Stimulated activated CD4-positive, alpha-beta T cell treated with anti-CD3 and anti-CD28 coated beads, Interleukin-2, amount 100 ng/mL, for 48 hours (primary cell): ENCODE measurements at regions not wholly inside any gene's neighbourhood (a gene's known extent, or its start where the extent isn't known, plus 50 kb on each side); places are given as distances from the start of the nearest gene placed in this dataset.
"Not testable (repeated sequence)": the region's sequence is repeated elsewhere in the genome, so short reads cannot be mapped to it uniquely, and the experiment has no call there.

Experiments
- DNase-seq, 2 donors: peaks; one replicate each; pipeline ENCODE4 v3.0.0-alpha.2; 2020

DNA sequence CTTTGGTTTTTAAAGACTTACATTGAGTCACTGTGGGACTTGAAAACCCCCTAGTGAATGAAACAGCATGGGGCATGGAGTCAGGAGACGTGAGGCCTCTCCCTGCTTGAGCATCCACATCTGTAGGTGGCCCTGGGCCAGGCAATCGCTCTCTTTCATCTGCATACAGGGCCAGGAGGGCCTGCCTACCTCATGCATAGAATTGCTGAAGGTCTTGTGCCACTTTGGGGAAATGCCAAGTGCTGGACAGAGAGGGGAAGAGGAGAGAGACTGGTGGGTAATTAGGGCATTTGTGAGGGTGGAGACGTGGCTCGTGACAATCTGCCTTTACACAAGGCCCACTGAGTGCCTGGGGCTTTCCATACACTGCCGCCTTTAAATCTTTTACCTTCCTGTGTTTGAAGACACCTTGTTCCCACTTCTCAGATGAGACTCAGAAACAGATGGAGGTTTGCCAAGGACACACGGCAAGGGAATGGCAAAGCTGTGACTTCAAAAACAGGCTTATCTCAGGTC, 322.2 kb upstream of the HS6ST1 start:
- DNase-seq: no peak

DNA sequence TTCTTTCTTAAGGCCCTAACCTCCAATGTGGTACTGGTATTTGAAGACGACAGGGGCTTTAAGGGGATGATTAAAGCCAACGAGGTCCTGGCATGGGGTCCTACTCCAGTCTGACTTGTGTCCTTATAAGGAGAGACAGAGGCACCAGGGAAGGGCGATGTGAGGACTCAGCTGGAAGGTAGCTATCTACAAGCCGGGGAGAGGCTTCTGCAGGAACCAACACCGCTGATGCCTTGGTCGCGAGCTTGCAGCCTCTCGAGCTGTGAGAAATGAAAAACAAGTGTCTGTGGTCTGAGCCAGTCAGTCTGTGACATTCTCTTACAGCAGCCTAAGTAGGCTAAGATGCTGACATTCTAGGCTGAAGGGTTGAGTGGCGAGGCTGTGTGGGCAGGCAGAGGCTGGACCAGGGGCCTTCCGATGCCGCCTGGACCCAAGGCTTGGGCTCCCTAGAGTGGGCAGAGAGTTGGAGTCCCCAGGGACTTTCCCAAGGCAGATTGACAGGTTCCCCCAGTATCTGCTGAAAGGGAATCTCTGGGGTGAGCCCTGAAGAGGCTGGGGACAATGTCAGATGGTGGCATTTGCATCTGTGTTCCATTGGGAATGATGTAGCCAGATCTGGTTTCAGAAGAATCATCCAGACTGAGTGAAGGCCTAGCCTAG, 322.9 kb upstream of the HS6ST1 start:
- no peak for DNase-seq

DNA sequence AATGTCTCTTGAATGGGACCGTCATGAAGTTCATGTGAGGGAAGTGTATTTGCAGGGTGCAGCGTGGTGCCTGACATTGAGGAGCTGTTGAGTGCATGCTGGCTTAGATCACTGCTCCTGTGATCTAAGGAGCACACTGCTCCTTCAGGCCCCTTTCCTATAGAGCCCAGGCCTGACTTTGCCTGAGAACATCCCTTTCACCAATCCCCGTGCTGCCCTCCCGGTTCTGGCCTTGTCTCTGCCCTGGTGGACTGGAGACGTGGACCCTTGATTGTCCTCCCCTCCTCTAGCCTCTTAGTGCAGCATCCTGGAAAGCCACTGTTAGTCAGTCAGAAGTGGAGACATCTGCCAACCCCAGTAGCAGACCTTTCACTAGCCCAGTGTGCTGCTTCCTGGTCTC, 323.6 kb upstream of the HS6ST1 start:
- DNase-seq: no peak

DNA sequence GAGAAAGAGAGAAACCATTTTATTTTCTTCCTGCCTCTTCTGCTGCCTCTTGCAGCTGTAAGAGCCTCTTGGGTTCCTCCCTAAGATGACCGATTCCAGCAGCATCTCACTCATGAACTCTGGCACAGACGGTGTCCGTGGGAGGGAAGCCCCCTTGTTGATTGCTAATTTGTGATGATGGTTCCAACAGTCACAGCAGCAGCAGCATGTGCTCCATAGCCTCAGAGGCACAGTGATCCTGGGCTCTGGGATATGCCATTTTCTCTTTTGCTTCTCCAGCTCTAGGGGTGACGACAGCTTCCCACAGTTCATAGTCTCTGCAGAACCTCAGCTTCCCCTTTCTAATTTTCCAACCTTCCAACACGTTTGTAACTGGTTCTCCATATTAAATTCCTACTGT, 324.2 kb upstream of the HS6ST1 start:
- DNase-seq: no peak

DNA sequence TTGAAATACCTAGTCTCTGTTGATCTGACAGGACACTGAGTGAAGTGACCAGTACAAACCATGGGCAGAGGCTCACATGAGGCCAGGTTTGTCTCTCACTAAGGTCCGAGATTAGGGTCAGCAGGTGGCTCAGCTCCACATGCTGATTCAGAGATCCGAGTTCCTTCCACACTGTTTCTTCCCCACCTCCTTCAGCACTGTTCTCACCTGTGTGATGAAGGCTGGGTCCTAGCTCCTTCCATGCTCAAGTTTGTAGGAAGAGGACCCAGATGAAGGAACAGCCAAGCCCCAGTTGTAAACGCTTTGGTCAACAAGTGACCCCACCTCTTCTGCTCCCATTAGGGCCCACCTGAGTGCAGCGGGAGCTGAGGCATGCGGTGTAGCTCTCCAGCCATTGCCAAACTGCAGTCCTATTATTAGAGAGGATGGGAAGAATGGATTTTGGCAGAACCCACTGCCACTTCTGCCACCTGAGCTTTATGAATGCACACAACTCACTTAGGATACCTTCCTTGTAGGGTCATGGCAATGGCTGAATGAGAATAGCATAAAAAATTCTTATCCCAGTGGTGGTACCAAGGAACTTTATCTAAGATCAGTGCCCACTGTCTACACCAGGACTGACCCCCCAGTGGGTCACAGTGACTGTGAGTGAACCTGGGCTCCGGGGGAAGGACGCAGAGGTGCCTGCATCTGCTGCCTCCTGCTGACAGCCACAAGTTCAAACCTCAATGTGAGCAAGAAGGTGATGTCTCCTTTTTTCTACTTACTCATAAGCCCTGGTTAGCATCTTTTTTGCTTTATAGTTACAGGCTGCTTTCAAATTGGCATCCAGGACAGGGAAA, 324.8 kb upstream of the HS6ST1 start:
- no peak for DNase-seq

DNA sequence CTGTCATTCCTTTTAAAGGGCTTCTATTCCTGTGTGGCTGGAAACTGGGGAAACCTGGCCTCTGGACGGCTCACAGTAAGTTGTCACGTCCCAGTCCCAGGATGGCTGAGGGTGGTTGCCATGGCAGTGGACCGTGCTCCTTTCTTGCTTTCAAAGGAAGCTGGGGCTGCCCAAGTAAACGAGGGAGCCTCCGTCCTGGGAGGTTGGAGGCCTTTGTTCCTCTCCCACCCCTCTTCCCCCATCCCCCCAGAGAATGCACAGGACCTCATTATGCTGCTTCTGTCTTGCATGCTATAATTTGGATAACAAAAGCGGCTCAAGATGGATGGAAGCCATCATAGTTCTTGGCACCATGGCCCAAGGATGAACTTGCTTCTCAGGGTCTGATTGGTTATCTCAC, 325.5 kb upstream of the HS6ST1 start:
- DNase-seq: no peak

DNA sequence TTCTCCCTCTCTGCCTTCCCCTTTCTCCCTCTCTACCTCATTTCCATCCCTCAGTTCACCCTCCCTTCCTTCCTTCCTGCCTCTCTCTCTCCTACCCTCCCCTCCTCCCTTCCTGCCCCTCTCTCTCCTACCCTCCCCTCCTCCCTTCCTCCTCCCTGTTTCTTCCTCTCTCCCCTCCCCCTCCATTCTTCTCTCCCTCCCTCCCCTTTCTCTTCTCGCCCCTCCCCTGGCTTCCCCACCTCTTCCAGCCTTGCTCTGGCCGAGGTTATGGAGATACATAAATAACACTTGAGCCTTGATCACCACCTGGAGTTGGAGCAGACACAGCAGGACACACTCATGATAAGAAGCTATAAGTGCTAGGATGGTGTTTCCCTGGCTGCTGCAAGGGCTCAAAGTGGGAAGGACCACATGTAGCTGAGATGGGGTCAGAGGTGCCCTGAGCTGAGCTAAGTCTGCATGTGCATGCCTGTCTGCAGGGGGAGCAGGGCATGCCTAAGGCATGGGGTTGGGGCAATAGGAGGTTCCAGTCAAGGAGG, 326.1 kb upstream of the HS6ST1 start:
- DNase-seq: no peak

DNA sequence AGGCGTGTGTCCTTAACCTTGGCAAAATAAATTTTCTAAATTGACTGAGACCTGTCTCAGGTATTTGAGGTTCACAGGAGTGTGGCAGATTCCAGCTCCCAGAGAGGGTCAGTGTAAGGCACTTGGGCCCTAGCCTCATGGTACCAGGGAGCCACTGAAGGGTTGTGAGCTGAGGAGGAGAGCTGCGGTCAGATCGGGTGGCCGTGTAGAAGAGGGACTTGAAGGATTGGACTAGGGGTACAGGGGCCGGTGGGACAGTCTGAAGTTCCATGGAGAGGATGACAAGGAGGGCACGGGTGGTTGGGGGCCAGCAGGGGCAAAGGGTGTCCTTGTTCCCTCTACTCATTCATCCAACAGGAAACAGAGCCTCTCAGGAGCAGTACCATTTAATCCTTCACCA, 327.0 kb upstream of the HS6ST1 start:
- DNase-seq: no peak

DNA sequence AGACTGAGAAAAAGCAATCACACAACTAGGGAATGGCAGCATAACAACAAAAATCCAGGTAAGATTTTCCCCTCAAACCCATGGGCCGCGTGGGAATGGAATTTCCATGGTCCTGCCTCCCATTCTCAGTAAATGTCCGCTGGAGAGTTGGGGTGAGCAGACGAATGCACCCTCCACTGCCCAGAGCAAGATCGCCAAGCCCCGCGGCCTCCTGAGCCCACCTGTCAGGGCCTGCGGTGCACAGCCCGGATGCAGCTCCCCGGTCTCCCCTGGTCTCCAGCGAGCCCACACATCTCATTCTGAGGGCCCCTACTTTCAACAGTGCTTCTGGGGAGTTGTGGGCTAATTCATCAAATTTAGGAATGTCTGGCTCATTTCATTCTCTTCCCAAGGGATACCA, 327.4 kb upstream of the HS6ST1 start:
- DNase-seq: no peak

DNA sequence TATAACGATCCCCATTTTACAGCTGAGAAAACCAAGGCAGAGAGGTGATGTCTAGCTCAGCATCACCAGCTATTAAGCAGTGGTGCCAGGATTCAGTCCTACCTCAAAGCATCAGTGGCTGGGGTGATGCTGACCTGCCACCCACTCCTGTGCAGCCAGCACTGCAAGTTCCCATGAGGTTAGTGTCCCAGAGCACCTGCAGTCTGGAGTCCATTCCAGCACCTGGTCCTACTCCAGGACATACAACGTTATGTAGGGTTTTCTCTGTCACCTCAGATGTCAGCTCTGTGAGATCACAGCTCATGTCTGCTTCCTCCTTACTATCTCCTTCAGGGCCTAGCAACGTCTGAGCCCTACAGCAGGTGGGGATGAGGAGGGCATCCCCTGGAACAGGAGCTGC, 328.0 kb upstream of the HS6ST1 start:
- DNase-seq: no peak

DNA sequence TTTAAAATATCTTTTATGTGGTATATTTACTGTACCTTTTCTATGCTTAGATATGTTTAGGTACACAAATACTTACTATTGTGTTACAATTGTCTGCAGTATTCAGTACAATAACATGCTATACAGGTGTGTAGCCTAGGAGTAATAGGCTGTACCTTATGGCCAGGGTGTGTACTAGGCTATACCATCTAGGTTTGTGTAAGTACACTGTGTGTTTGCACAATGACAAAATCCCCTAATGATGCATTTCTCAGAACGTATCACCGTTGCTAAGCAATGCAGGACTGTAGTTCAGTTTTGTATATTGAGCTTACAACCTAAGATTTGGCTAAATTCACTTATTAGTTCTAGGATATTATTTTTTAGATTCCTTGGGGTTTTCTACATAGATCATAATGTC, 332.3 kb upstream of the HS6ST1 start:
- DNase-seq: no peak

DNA sequence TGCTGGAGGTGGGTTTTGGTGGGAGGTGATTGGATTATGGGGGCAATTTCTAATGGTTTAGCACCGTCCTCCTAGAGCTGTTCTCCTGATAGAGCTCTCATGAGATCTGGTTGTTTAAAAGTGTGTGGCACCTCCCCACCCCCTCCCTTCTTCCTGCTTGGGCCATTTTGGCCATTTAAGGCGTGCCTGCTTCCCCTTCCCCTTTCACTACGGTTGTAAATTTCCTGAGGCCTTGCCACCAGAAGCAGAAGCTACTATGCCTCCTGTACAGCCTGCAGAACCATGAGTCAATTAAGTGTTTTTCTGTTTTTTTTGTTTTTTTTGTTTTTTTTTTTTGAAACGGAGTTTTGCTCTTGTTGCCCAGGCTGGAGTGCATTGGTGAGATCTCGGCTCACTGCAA, 335.7 kb upstream of the HS6ST1 start:
- no peak for DNase-seq

DNA sequence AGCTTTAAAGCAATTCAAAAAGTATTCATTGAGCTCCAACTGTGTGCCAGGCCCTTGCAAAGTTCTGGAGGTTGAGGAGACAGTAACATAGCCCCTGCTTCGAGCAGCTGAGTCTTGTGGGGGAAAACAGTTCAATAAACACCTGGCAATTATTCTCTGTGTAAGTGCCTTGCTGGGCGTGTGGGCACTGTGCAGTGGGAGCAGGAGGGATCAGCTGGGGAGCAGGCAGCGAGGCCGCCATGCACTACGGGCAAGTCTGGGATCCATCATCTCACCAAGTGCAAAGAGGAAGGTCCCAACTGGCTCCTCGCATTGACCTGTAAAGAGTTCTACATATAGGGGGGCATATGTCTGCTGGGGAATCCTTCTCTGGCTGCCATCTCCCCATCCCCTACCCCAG, 342.2 kb upstream of the HS6ST1 start:
- no peak for DNase-seq

DNA sequence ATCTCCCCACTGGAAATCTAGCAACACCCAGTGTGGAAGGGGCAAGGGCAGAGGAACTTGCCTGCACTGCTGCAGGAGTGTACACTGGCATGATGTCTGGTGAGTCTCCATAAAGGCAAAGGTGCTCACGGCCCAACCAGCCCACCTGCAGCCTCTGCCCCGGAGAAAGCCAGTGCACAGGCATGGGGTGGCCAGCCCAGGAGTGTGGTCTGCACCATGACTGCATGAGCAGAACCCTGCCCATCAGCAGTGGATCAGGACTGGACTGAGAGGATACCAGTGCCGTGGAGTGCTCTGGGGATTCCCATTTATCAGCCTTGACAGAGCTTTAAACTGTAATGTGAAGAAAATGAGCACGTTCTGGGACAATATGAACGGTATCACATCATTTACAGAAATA, 342.6 kb upstream of the HS6ST1 start:
- DNase-seq: no peak

DNA sequence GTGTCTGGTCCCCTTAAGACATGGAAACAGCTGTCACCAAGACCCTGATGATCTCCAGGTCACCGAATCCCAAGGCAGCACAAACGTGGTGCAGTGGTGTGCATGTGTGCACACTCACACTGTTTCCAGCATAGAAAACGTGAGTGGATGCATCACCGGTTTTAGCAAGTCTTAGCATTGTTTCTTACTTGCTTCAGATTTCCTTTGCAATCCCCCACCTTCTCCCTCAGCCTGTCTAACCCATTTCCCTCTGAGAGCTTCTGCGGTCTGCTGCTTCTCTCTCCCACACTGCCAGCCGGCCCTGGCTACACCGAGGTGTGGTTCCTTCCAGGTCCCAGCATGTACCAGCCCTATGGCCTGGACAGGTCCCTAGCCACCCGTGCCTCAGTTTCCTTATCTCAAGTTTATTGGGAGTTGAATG, 343.4 kb upstream of the HS6ST1 start:
- no peak for DNase-seq

DNA sequence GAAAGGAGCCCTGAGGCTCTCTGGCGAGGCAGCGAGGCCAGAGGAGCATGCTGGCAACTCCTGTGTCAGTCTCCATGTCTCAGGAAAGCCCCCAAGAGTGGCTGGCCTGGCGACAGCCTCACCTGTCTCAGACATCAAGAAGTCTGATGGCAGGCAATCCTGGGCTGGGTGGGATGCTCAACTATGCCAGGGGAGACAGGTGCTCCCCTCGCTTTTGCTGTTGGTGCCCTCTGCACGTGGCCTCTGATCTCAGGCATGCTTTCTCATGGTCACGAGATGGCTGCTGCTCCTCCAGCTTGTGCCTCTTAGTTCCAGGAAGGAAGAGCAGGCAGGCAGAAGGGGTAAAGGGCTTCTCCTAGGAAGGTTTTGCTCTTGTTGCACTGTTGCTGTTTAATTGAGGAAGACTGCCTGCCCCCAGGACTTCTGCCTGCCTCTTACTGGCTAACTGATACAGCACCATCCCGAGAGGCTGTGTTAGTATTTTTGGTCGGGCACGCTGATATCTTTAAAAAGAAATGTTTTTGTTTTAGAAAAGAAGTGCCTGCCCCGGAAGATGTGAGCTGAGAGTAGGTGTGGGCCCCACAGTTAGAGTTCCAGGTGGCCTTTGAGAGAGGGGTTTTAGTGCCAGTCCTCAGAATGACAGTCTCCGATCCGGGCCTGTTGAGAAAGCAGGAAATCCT, 344.8 kb upstream of the HS6ST1 start:
- no peak for DNase-seq

DNA sequence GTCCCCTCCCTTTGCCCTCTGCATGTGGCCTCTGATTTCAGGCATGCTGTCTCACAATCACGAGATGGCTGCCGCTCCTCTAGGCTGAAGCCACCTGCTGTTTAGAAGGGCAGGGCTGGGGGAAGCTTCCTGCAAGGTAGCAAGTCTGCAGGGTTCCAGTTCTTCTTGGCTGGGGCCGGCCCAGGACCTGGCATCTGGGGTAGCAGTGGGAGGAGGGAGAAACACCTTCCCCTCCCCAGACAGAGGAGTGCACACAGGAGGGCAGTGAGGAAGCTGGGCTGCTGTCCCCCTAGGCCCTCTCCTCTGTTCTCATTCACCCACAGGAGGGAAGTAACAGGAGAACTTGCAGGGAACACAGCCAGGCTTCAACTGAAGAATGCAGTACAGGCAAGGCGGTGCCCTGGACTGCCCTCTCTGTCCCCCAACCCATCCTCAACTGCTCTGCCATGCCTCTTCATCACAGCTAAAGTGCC, 345.9 kb upstream of the HS6ST1 start:
- no peak for DNase-seq

DNA sequence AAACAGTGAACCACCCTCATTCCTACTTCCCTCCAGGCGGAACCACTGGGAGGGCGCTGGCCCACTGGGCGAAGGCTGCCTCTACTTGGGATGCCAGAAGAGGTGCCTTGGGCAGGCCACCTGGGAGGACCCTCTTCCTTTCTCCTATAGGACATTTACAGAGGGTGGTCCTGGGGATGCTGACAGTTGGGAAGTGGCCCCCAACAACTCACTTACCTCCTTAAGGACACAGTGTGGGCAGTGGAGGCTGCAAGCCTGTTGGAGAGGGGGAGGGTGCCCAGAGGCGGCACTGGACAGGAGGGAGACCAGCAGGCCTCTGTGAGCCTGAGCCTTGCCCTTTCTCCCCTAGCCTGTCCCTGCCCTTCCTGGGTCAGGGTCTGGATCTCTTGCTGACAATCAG, 346.4 kb upstream of the HS6ST1 start:
- no peak for DNase-seq

DNA sequence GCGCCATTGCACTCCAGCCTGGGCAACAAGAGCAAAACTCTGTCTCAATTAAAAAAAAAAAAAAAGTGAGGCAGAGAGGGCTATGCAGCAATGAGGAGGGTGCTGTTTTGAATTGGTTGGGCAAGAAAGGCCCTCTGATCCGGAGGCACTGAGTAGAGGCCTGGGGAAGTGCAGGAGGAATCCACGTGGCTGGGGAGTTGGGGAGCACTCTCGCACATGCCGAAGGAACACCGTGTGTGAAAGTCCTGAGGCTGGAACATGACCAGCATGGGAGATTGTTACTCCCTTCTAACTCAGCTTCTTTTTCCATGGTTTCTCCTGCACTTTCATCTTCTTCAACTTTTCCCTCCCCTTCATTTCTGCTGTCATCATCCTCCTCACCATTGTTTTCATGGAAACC, 347.9 kb upstream of the HS6ST1 start:
- DNase-seq: no peak

DNA sequence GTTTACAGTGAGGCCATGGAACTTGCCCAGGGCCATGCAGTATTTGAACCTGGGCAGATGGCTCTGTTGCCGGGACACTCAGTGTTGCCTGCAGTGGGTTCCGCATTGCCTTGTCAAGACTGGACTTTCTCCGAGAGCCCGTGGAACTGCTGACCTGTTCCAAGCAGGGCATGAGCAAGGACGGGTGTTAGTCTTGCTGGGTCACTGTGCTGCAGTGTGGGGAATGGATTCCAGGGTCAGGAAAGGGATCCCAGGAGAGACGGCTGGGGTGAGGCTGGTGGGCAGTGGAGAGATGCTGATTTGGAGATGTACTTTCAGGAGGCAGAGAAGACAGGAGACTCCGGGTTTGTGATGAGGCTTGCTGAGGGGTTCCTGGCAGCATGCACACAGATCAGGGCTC, 348.7 kb upstream of the HS6ST1 start:
- DNase-seq: no peak

DNA sequence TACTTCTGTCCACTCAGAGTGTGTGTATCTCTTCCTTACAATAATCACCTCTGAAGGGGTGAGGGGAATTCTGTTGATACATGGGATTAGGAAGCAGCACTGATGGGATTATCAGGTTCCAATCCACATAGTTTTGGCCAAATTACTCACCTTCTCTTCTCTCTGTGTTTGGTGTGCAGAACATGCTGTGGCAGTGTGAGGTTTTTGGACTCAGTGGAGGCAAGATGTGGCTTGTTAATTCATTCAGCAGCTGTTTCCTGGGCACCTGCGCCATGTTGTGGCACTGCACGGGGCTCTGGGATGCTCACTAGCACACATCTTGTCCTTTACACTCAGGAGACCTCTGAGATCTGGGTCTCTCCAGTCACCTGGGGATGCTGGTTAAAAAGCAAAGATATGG, 350.3 kb upstream of the HS6ST1 start:
- DNase-seq: no peak

DNA sequence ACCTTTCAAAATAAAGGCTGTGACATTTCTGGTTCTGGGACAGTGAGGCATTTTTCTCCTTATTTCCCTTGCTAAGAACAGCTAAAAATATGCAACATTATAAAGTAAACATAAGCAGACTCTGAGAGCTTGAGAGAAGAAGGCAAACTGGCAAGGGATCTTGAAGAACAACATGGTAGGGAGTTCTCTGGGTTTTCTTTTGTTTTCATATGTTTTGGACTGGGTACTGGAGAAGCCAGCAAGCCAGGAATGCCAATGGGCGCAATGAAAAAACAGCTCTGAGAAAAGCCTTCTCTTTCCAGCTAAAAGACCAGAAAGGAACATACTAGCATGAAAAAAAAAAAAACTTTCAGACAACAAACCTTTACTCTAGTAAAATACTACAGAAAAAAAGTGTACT, 351.4 kb upstream of the HS6ST1 start:
- DNase-seq: no peak

DNA sequence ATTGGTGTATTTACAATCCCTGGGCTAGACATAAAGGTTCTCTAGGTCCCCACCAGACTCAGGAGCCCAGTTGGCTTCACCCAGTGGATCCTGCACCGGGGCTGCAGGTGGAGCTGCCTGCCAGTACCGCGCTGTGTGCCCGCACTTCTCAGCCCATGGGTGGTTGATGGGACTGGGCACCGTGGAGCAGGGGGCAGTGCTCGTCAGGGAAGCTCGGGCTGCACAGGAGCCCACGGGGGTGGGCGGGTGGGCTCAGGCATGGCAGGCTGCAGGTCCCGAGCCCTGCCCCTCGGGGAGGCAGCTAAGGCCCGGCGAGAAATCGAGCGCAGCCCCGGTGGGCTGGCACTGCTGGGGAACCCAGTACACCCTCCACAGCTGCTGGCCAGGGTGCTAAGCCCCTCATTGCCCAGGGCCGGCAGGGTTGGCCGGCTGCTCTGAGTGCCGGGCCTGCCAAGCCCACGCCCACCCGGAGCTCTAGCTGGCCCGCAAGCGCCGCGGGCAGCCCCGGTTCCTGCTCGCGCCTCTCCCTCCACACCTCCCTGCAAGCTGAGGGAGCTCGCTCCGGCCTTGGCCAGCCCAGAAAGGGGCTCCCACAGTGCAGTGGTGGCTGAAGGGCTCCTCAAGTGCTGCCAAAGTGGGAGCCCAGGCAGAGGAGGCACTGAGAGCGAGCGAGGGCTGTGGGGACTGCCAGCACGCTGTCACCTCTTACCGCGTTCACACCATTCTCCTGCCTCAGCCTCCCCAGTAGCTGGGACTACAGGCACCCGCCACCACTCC, 353.5 kb upstream of the HS6ST1 start:
- DNase-seq: not testable (repeated sequence)
